A549 (cell line): ENCODE measurements at regions not wholly inside any gene's neighbourhood (a gene's known extent, or its start where the extent isn't known, plus 50 kb on each side); places are given as distances from the start of the nearest gene placed in this dataset.

ENCODE experiments used
- CBX8 ChIP-seq: fragments of 200-600 bp; sonication (generic); IDR thresholded peaks from 2 replicates; pipeline ENCODE4 v1.6.1; 2016
- CHD2 ChIP-seq: fragments of 150-350 bp; IDR thresholded peaks from 2 replicates; pipeline ENCODE4 v1.6.1; 2014; ENCODE audit warnings: low read length; ENCODE audit not compliant: partially characterized antibody
- EHMT2 ChIP-seq: fragments of 200-600 bp; sonication (generic); IDR thresholded peaks from 2 replicates; pipeline ENCODE4 v1.6.1; 2016; ENCODE audit warnings: antibody characterized with exemption, low read depth, mild to moderate bottlenecking, moderate library complexity
- KDM5A ChIP-seq: fragments of 200-600 bp; sonication (generic); IDR thresholded peaks from 2 replicates; pipeline ENCODE4 v1.6.1; 2016; ENCODE audit warnings: antibody characterized with exemption, mild to moderate bottlenecking
- NPAS2 ChIP-seq: fragments of 250-450 bp; sonication (Bioruptor Pico); IDR thresholded peaks from 2 replicates; pipeline ENCODE4 v1.8.0; 2022; ENCODE audit warnings: mild to moderate bottlenecking, moderate library complexity, borderline replicate concordance
- POLR2A ChIP-seq: IDR thresholded peaks from 2 replicates; pipeline ENCODE4 v1.6.1; 2012; ENCODE audit warnings: mild to moderate bottlenecking, low read length
- POLR2AphosphoS2 ChIP-seq: conservative IDR thresholded peaks from 2 replicates; pipeline ENCODE4 v1.6.1; 2012; ENCODE audit warnings: low read length, improper control_type of control experiment, inconsistent platforms
- REST ChIP-seq: fragments of 200-600 bp; sonication (generic); IDR thresholded peaks from 2 replicates; pipeline ENCODE4 v1.6.1; 2016; ENCODE audit warnings: antibody characterized with exemption, mild to moderate bottlenecking, moderate library complexity
- RNF2 ChIP-seq: fragments of 200-600 bp; sonication (generic); IDR thresholded peaks from 2 replicates; pipeline ENCODE4 v1.6.1; 2016; ENCODE audit warnings: low read depth, mild to moderate bottlenecking, antibody characterized with exemption, moderate library complexity, borderline replicate concordance
- ZFP36 ChIP-seq: fragments of 450-650 bp; IDR thresholded peaks from 2 replicates; pipeline ENCODE4 v1.6.1; 2014; ENCODE audit warnings: borderline replicate concordance; ENCODE audit not compliant: partially characterized antibody
- TF ChIP-seq, protein P1 (sequence below): fragments of >200 bp; sonication (Bioruptor Twin); formaldehyde crosslinking; IDR thresholded peaks from 3 replicates; pipeline ENCODE4 v1.5.1; 2016
- TF ChIP-seq, protein P2 (sequence below): fragments of 450-650 bp; IDR thresholded peaks from 2 replicates; pipeline ENCODE4 v1.6.1; 2014; ENCODE audit warnings: antibody characterized with exemption
- TF ChIP-seq, protein P3 (sequence below): IDR thresholded peaks from 2 replicates; pipeline ENCODE4 v1.6.1; 2012

GRCh38 chr6:132062626-132063025, 111.5 kb upstream of the CCN2 start:
- TF ChIP-seq, protein P1, sequence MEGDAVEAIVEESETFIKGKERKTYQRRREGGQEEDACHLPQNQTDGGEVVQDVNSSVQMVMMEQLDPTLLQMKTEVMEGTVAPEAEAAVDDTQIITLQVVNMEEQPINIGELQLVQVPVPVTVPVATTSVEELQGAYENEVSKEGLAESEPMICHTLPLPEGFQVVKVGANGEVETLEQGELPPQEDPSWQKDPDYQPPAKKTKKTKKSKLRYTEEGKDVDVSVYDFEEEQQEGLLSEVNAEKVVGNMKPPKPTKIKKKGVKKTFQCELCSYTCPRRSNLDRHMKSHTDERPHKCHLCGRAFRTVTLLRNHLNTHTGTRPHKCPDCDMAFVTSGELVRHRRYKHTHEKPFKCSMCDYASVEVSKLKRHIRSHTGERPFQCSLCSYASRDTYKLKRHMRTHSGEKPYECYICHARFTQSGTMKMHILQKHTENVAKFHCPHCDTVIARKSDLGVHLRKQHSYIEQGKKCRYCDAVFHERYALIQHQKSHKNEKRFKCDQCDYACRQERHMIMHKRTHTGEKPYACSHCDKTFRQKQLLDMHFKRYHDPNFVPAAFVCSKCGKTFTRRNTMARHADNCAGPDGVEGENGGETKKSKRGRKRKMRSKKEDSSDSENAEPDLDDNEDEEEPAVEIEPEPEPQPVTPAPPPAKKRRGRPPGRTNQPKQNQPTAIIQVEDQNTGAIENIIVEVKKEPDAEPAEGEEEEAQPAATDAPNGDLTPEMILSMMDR = no peak
- TF ChIP-seq POLR2A (no peak), CBX8 (no peak), REST (no peak), POLR2AphosphoS2 (no peak), KDM5A (no peak), CHD2 (no peak), NPAS2 (CRISPR knock-in tag) (no peak), EHMT2 (no peak), RNF2 (no peak), ZFP36 (no peak)
- TF ChIP-seq, protein P2, sequence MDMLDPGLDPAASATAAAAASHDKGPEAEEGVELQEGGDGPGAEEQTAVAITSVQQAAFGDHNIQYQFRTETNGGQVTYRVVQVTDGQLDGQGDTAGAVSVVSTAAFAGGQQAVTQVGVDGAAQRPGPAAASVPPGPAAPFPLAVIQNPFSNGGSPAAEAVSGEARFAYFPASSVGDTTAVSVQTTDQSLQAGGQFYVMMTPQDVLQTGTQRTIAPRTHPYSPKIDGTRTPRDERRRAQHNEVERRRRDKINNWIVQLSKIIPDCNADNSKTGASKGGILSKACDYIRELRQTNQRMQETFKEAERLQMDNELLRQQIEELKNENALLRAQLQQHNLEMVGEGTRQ = no peak
- TF ChIP-seq, protein P3, sequence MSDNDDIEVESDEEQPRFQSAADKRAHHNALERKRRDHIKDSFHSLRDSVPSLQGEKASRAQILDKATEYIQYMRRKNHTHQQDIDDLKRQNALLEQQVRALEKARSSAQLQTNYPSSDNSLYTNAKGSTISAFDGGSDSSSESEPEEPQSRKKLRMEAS = no peak
